ENCODE measurements at regions not wholly inside any gene's neighbourhood (a gene's known extent, or its start where the extent isn't known, plus 50 kb on each side); places are given as distances from the start of the nearest gene placed in this dataset.

GRCh38 chr6:21348504-21349195 is 244.9 kb upstream of the SOX4 start:
- no peak for DNase-seq (ENCODE audit: low spot score)
- TF ChIP-seq CTCF (IDR thresholded peaks at IDR 0.05; ENCODE audit: borderline replicate concordance, control extremely low read depth, extremely low read depth, insufficient read depth, missing control alignments), result no peak
- in situ Hi-C loops (cut with MboI; ENCODE audit: low sequenced_read_pairs, unreplicated experiment), result no loop called here

- no peak for DNase-seq (ENCODE audit: low spot score)
- no peak for TF ChIP-seq CTCF (IDR thresholded peaks at IDR 0.05; ENCODE audit: borderline replicate concordance, control extremely low read depth, extremely low read depth, insufficient read depth, missing control alignments)
- in situ Hi-C loops (cut with MboI; ENCODE audit: low sequenced_read_pairs, unreplicated experiment), result no loop called here
These were observed 243.7 kb upstream of the SOX4 start for GRCh38 chr6:21349834-21350233.

GRCh38 chr6:21350926-21351325 is 242.6 kb upstream of the SOX4 start:
- no peak for TF ChIP-seq CTCF (IDR thresholded peaks at IDR 0.05; ENCODE audit: borderline replicate concordance, control extremely low read depth, extremely low read depth, insufficient read depth, missing control alignments)
- no peak for DNase-seq (ENCODE audit: low spot score)
- in situ Hi-C loops (cut with MboI; ENCODE audit: low sequenced_read_pairs, unreplicated experiment), result no loop called here

- no peak for DNase-seq (ENCODE audit: low spot score)
- TF ChIP-seq CTCF (IDR thresholded peaks at IDR 0.05; ENCODE audit: borderline replicate concordance, control extremely low read depth, extremely low read depth, insufficient read depth, missing control alignments), result no peak
- in situ Hi-C loops (cut with MboI; ENCODE audit: low sequenced_read_pairs, unreplicated experiment), result no loop called here
These were observed 241.4 kb upstream of the SOX4 start for GRCh38 chr6:21352131-21352530.

GRCh38 chr6:21354805-21355238 is 238.7 kb upstream of the SOX4 start:
- in situ Hi-C loops (cut with MboI; ENCODE audit: low sequenced_read_pairs, unreplicated experiment), result no loop called here
- no peak for TF ChIP-seq CTCF (IDR thresholded peaks at IDR 0.05; ENCODE audit: borderline replicate concordance, control extremely low read depth, extremely low read depth, insufficient read depth, missing control alignments)
- no peak for DNase-seq (ENCODE audit: low spot score)

- in situ Hi-C loops (cut with MboI; ENCODE audit: low sequenced_read_pairs, unreplicated experiment), result no loop called here
- no peak for TF ChIP-seq CTCF (IDR thresholded peaks at IDR 0.05; ENCODE audit: borderline replicate concordance, control extremely low read depth, extremely low read depth, insufficient read depth, missing control alignments)
- DNase-seq (ENCODE audit: low spot score), result no peak
These were observed 237.9 kb upstream of the SOX4 start for GRCh38 chr6:21355638-21356037.
